DOHH2 (cell line): ENCODE measurements at regions not wholly inside any gene's neighbourhood (a gene's known extent, or its start where the extent isn't known, plus 50 kb on each side); places are given as distances from the start of the nearest gene placed in this dataset.

Experiments used
- H3F3A ChIP-seq: fragments of 200-600 bp; sonication (generic), shearing (Covaris generic); 2 replicates; pipeline ENCODE4 v1.6.0; 2016; ENCODE audit warnings: antibody characterized with exemption, mild to moderate bottlenecking; ENCODE audit not compliant: control insufficient read depth, insufficient read depth
- H3K27ac ChIP-seq: fragments of 200-600 bp; sonication (generic); 2 replicates; pipeline ENCODE4 v1.5.1; 2014; ENCODE audit warnings: low read depth, mild to moderate bottlenecking, low read length, moderate library complexity
- H3K27me3 ChIP-seq: fragments of 200-600 bp; sonication (generic); 2 replicates; pipeline ENCODE4 v1.6.1; 2014; ENCODE audit warnings: mild to moderate bottlenecking, low read length, mixed read lengths; ENCODE audit not compliant: control insufficient read depth
- H3K36me3 ChIP-seq: fragments of 200-600 bp; sonication (generic); 2 replicates; pipeline ENCODE4 v1.6.1; 2014; ENCODE audit warnings: mild to moderate bottlenecking, low read length, moderate library complexity, mixed read lengths; ENCODE audit not compliant: control insufficient read depth
- H3K4me1 ChIP-seq: fragments of 200-600 bp; sonication (generic); 2 replicates; pipeline ENCODE4 v1.6.1; 2014; ENCODE audit warnings: mild to moderate bottlenecking, low read length, mixed read lengths; ENCODE audit not compliant: control insufficient read depth
- H3K4me2 ChIP-seq: fragments of 200-600 bp; sonication (generic); 2 replicates; pipeline ENCODE4 v1.6.0; 2014; ENCODE audit warnings: mild to moderate bottlenecking, low read length, moderate library complexity
- H3K4me3 ChIP-seq: fragments of 200-600 bp; sonication (generic); 2 replicates; pipeline ENCODE4 v1.5.1; 2014; ENCODE audit warnings: mild to moderate bottlenecking, low read length, mixed read lengths
- H3K79me2 ChIP-seq: fragments of 200-600 bp; sonication (generic); 2 replicates; pipeline ENCODE4 v1.6.1; 2014; ENCODE audit warnings: mild to moderate bottlenecking, low read length, mixed read lengths; ENCODE audit not compliant: control insufficient read depth
- H3K9me2 ChIP-seq: fragments of 200-600 bp; sonication (generic); replicated peaks from 2 replicates; pipeline ENCODE4 v1.6.1; 2014; ENCODE audit warnings: mild to moderate bottlenecking, low read length, mixed read lengths; ENCODE audit not compliant: control insufficient read depth
- H3K9me3 ChIP-seq: fragments of 200-600 bp; sonication (generic); 2 replicates; pipeline ENCODE4 v1.6.1; 2014; ENCODE audit warnings: antibody characterized with exemption, low read length, mixed read lengths; ENCODE audit not compliant: control insufficient read depth, insufficient read depth
- H4K20me1 ChIP-seq: fragments of 200-600 bp; sonication (generic); 2 replicates; pipeline ENCODE4 v1.6.0; 2014; ENCODE audit warnings: low read depth, mild to moderate bottlenecking, antibody characterized with exemption, low read length, moderate library complexity; ENCODE audit not compliant: control insufficient read depth, insufficient read depth
- CTCF ChIP-seq: fragments of 200-600 bp; sonication (generic); IDR thresholded peaks from one replicate; pipeline ENCODE4 v1.5.1; 2014; ENCODE audit warnings: antibody characterized with exemption, mild to moderate bottlenecking, low read depth, low read length; ENCODE audit not compliant: poor library complexity, severe bottlenecking
- EZH2phosphoT487 ChIP-seq: fragments of 200-600 bp; sonication (generic); IDR thresholded peaks from 2 replicates; pipeline ENCODE4 v1.6.1; 2017; ENCODE audit warnings: borderline replicate concordance, mild to moderate bottlenecking, antibody characterized with exemption, low read length, moderate library complexity, mixed read lengths

- Histone ChIP-seq H4K20me1 (no peaks in the 10 kb centered on the region), H3K9me3 (peaks cover 8% of the 10 kb centered on the region; the same call in 1 of the 2 replicates), H3K4me1 (peaks cover 3% of the 10 kb centered on the region; the same call in 1 of the 2 replicates), H3F3A (no peaks in the 10 kb centered on the region), H3K27ac (no peak overlapping the region), H3K27me3 (no peaks in the 10 kb centered on the region), H3K4me3 (no peak overlapping the region), H3K4me2 (no peak overlapping the region), H3K79me2 (no peaks in the 10 kb centered on the region), H3K36me3 (no peaks in the 10 kb centered on the region), H3K9me2 (no peaks in the 10 kb centered on the region)
- TF ChIP-seq EZH2phosphoT487 (no peak), CTCF (no peak)
These were observed 76.4 kb upstream of the C1GALT1 start for GRCh38 chr7:7105800-7106582.

- H3K36me3 ChIP-seq: no peaks in the 10 kb centered on the region
- H4K20me1 ChIP-seq: no peaks in the 10 kb centered on the region
- peaks cover 8% of the 10 kb centered on the region; the same call in 1 of the 2 replicates for H3K9me3 ChIP-seq
- TF ChIP-seq EZH2phosphoT487: no peak
- TF ChIP-seq CTCF: no peak
- H3K27me3 ChIP-seq: 0 out of 2 replicates have a peak, but pooled peaks cover under 1% of the 10 kb centered on the region
- no peaks in the 10 kb centered on the region for H3K79me2 ChIP-seq
- no peaks in the 10 kb centered on the region for H3K4me1 ChIP-seq
- H3K4me3 ChIP-seq: no peak overlapping the region
- no peaks in the 10 kb centered on the region for H3F3A ChIP-seq
- no peaks in the 10 kb centered on the region for H3K9me2 ChIP-seq
- no peak overlapping the region for H3K4me2 ChIP-seq
- H3K27ac ChIP-seq: no peak overlapping the region
These were observed 73.4 kb upstream of the C1GALT1 start for GRCh38 chr7:7108931-7109330.

GRCh38 chr7:7109934-7110333, 72.4 kb upstream of the C1GALT1 start:
- H3K9me2 ChIP-seq: no peaks in the 10 kb centered on the region
- H3K27me3 ChIP-seq: peaks cover 8% of the 10 kb centered on the region
- no peak overlapping the region for H3K27ac ChIP-seq
- no peaks in the 10 kb centered on the region for H3K36me3 ChIP-seq
- H3K4me3 ChIP-seq: no peak overlapping the region
- H3K4me1 ChIP-seq: no peaks in the 10 kb centered on the region
- TF ChIP-seq EZH2phosphoT487 (no peak), CTCF (no peak)
- H3K79me2 ChIP-seq: no peaks in the 10 kb centered on the region
- H3F3A ChIP-seq: no peaks in the 10 kb centered on the region
- H3K4me2 ChIP-seq: no peak overlapping the region
- H4K20me1 ChIP-seq: no peaks in the 10 kb centered on the region
- peaks cover 8% of the 10 kb centered on the region; the same call in 1 of the 2 replicates for H3K9me3 ChIP-seq
